PC-9 (cell line): ENCODE measurements at regions not wholly inside any gene's neighbourhood (a gene's known extent, or its start where the extent isn't known, plus 50 kb on each side); places are given as distances from the start of the nearest gene placed in this dataset.

ENCODE experiments used
- BruUV-seq: library from RNA; stranded (reverse); fragments of 400-500 nt; replicated peaks from 2 replicates; lab custom pipeline; 2021; lab: Mats Ljungman, UMichigan
- CTCF ChIA-PET: fragments of 300-600 bp; sonication (Branson Sonifier 250); formaldehyde crosslinking; loops from one replicate; lab custom pipeline; 2022; ENCODE audit warnings: antibody characterized with exemption; lab: Charles Lee
- POLR2A ChIA-PET: fragments of 300-600 bp; sonication (Branson Sonifier 250); formaldehyde crosslinking; loops from one replicate; lab custom pipeline; 2022; ENCODE audit warnings: antibody characterized with exemption; ENCODE audit not compliant: unreplicated experiment; lab: Charles Lee
- DNase-seq, 2 experiments: peaks; one replicate each; pipeline versions ENCODE4 v3.0.0 to v3.0.0-alpha.2; 2015 to 2022; ENCODE audit warnings: mixed read lengths in 1 of 2
- H2AFZ ChIP-seq: fragments of 200-600 bp; sonication (generic); 2 replicates; pipeline ENCODE4 v1.8.1; 2017; ENCODE audit warnings: antibody characterized with exemption
- H3F3A ChIP-seq: fragments of 200-600 bp; sonication (generic); 2 replicates; pipeline ENCODE4 v1.8.1; 2017; ENCODE audit warnings: antibody characterized with exemption, mild to moderate bottlenecking, low read depth; ENCODE audit not compliant: insufficient read depth
- H3K27ac ChIP-seq: fragments of 200-600 bp; sonication (generic); 2 replicates; pipeline ENCODE4 v1.6.1; 2016; ENCODE audit warnings: mixed run types
- H3K27me3 ChIP-seq: fragments of 200-600 bp; sonication (generic); 2 replicates; pipeline ENCODE4 v1.6.1; 2016; ENCODE audit warnings: low read depth, mixed run types; ENCODE audit not compliant: insufficient read depth
- H3K36me3 ChIP-seq: fragments of 200-600 bp; sonication (generic); 2 replicates; pipeline ENCODE4 v1.6.1; 2016; ENCODE audit warnings: low read depth, mixed run types
- H3K4me1 ChIP-seq: fragments of 200-600 bp; sonication (generic); replicated peaks from 2 replicates; pipeline ENCODE4 v1.6.1; 2016; ENCODE audit warnings: mixed run types; ENCODE audit not compliant: insufficient read depth
- H3K4me2 ChIP-seq: fragments of 200-600 bp; sonication (generic); 2 replicates; pipeline ENCODE4 v1.6.1; 2017; ENCODE audit warnings: mixed run types
- H3K4me3 ChIP-seq: fragments of 200-600 bp; sonication (generic); 2 replicates; pipeline ENCODE4 v1.6.1; 2016; ENCODE audit warnings: mixed run types
- H3K79me2 ChIP-seq: fragments of 200-600 bp; sonication (generic); 2 replicates; pipeline ENCODE4 v1.6.1; 2017; ENCODE audit warnings: low read depth, mixed run types
- H3K9me2 ChIP-seq: fragments of 200-600 bp; sonication (generic); 2 replicates; pipeline ENCODE4 v1.8.1; 2017; ENCODE audit warnings: mild to moderate bottlenecking; ENCODE audit not compliant: insufficient read depth
- H3K9me3 ChIP-seq: fragments of 200-600 bp; sonication (generic); 2 replicates; pipeline ENCODE4 v1.8.1; 2016; ENCODE audit warnings: low read depth; ENCODE audit not compliant: insufficient read depth
- H4K20me1 ChIP-seq: fragments of 200-600 bp; sonication (generic); 2 replicates; pipeline ENCODE4 v1.8.1; 2017; ENCODE audit not compliant: insufficient read depth
- CTCF ChIP-seq: fragments of 200-600 bp; sonication (generic); conservative IDR thresholded peaks from 2 replicates; pipeline ENCODE4 v1.6.1; 2017; ENCODE audit warnings: mixed run types, antibody characterized with exemption, mild to moderate bottlenecking, moderate library complexity
- EZH2 ChIP-seq: fragments of 200-600 bp; sonication (generic); IDR thresholded peaks from 2 replicates; pipeline ENCODE4 v1.8.0; 2017; ENCODE audit warnings: antibody characterized with exemption, low read depth
- intact Hi-C: fragments of 100-400 bp; cut with micrococcal nuclease; formaldehyde crosslinking; loops from one replicate; pipeline ENCODE4 v1.10.0; 2022; ENCODE audit not compliant: unreplicated experiment

- Histone ChIP-seq H3K27me3 (no peaks in the 10 kb centered on the region), H3K4me2 (peak overlapping the region; percentile 66), H3K27ac (peak overlapping the region; percentile 73), H3K79me2 (no peaks in the 10 kb centered on the region), H4K20me1 (no peaks in the 10 kb centered on the region), H3K4me3 (no peak overlapping the region; the same call in 1 of the 2 replicates), H3K36me3 (no peaks in the 10 kb centered on the region), H2AFZ (no peak overlapping the region), H3K9me2 (no peaks in the 10 kb centered on the region), H3K4me1 (peaks cover 26% of the 10 kb centered on the region), H3K9me3 (peaks cover 4% of the 10 kb centered on the region; the same call in 1 of the 2 replicates), H3F3A (peaks cover 21% of the 10 kb centered on the region)
- intact Hi-C loops, result no loop called here
- no TSS peak for BruUV-seq
- peak in 1 of 2 experiments; percentile 84 for DNase-seq
- ChIA-PET POLR2A (interaction anchor here (0.5 to 0.7 kb wide), 3 partner anchors 19 to 570 kb away, joined by 4 to 5 read pairs (median 4); no protein-coding TSS in a partner anchor), CTCF (no interaction called here)
- TF ChIP-seq EZH2 (no peak), CTCF (no peak)
Measured at GRCh38 chr6:145483191-145483996, 251.9 kb downstream of the EPM2A start.

DNA sequence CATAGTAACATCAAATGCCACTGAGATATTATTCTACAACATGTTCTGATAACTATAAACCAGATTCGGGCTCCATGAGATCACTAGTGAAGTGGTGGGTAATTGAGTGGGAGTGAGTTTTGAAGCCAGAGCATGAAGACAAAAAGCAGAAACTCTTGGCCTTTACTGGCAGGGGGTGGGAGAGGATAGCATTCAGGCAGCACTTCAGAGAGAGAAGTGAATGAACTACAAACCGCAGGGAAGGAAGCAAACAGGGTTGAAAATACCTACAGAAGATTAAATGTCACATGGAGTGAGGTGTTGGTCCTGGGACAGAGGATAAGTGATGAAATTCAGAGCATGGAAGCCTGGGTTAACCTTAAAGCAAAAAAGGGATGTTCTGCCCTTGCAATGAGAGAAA, 250.0 kb downstream of the EPM2A start:
- H3K4me1 ChIP-seq, result peaks cover 26% of the 10 kb centered on the region
- peaks cover 21% of the 10 kb centered on the region for H3F3A ChIP-seq
- no peak overlapping the region for H3K4me3 ChIP-seq
- CTCF ChIA-PET, result no interaction called here
- H3K27ac ChIP-seq, result no peak overlapping the region
- no peaks in the 10 kb centered on the region for H3K79me2 ChIP-seq
- DNase-seq, result no peak
- POLR2A ChIA-PET, result no interaction called here
- H3K27me3 ChIP-seq, result no peaks in the 10 kb centered on the region
- H3K9me2 ChIP-seq, result no peaks in the 10 kb centered on the region
- no peaks in the 10 kb centered on the region for H4K20me1 ChIP-seq
- intact Hi-C loops, result no loop called here
- no peak overlapping the region for H2AFZ ChIP-seq
- H3K9me3 ChIP-seq, result no peaks in the 10 kb centered on the region; the same call in 1 of the 2 replicates
- H3K4me2 ChIP-seq, result no peak overlapping the region
- no peak for TF ChIP-seq CTCF
- TF ChIP-seq EZH2, result no peak
- no peaks in the 10 kb centered on the region for H3K36me3 ChIP-seq
- BruUV-seq, result no TSS peak

DNA sequence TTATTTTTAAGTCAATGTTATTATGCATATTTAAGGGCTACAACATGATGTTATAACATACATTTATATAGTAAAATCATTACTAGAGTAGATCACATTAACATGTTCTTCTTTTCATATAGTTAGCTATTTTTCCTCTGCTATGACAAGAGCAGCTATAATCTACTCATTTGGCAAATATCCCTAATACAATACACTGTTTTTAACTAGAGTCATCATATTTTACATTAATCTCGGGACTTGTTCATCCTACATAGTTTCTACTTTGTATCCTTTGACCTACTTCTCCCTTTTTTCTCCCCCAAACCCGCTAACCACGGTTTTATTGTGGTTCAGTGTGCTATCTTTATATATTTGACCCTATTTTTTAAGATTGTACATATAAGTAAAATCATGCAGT, 249.0 kb downstream of the EPM2A start:
- TF ChIP-seq EZH2 (no peak), CTCF (no peak)
- no peaks in the 10 kb centered on the region for H3K9me2 ChIP-seq
- ChIA-PET POLR2A (interaction anchor here (0.6 kb wide), 1 partner anchor 42 kb away, joined by 5 read pairs; no protein-coding TSS in a partner anchor), CTCF (no interaction called here)
- DNase-seq, result no peak
- no peak overlapping the region for H3K4me3 ChIP-seq
- intact Hi-C loops, result no loop called here
- no peaks in the 10 kb centered on the region for H4K20me1 ChIP-seq
- H3K79me2 ChIP-seq, result no peaks in the 10 kb centered on the region
- H3K27ac ChIP-seq, result no peak overlapping the region
- BruUV-seq, result no TSS peak
- H3K4me2 ChIP-seq, result no peak overlapping the region
- H3K27me3 ChIP-seq, result no peaks in the 10 kb centered on the region
- no peak overlapping the region for H2AFZ ChIP-seq
- no peaks in the 10 kb centered on the region; the same call in 1 of the 2 replicates for H3K9me3 ChIP-seq
- H3F3A ChIP-seq, result peaks cover 21% of the 10 kb centered on the region
- no peaks in the 10 kb centered on the region for H3K36me3 ChIP-seq
- peaks cover 26% of the 10 kb centered on the region for H3K4me1 ChIP-seq
